ENCODE measurements at regions not wholly inside any gene's neighbourhood (a gene's known extent, or its start where the extent isn't known, plus 50 kb on each side); places are given as distances from the start of the nearest gene placed in this dataset.

DNA sequence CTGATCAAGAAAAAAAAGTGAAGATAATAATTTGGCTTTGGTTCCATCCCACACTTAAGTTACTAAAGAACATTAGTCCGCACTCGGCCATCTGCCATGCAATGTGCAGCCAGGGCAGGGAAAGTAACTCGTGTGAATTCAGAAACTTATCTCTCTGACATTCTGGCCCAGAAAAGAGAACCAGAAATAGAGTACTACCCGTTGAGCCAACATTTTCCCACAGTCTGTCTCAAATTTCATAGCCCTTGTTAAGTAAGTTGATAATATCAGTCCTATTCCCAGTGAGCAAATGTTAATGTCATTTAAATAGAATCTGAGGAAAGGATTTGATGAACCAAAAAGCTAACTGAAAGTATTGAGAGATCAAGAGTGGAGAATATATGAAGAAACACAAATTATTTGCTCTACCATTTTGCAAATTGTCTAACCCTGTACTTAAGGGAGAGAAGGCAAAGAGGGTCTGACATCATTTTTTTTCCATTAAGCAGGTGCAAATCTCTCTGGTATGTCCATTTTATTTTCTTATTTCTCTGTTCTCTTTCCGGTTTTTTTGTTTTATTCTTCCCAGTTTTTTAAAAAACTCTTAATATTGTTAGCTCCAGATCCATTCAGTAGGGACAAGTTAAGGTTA lies 156.3 kb downstream of the NDFIP2 start:
- Histone ChIP-seq H3K27me3 (ENCODE audit: control insufficient read depth, extremely low read depth, insufficient read depth, low read length) (no peaks in the 10 kb centered on the region), H3K36me3 (ENCODE audit: control insufficient read depth in 2 of 2, extremely low read depth in 1 of 2, insufficient read depth in 2 of 2, low read length in 2 of 2) (no peaks in the 10 kb centered on the region), H3K4me1 (ENCODE audit: control insufficient read depth, extremely low read depth, insufficient read depth, low read length) (no peaks in the 10 kb centered on the region), H3K4me3 (ENCODE audit: control insufficient read depth in 2 of 3, extremely low read depth in 1 of 3, insufficient read depth in 2 of 3, low read depth in 1 of 3, low read length in 3 of 3) (no peak overlapping the region), H3K9ac (ENCODE audit: control insufficient read depth, extremely low read depth, insufficient read depth, low read length) (no peak overlapping the region), H3K4me2 (ENCODE audit: control insufficient read depth, extremely low read depth, insufficient read depth, low read depth, low read length) (no peak overlapping the region), H3K79me2 (ENCODE audit: control insufficient read depth, insufficient read depth, low read length) (no peaks in the 10 kb centered on the region), H3K9me1 (ENCODE audit: control insufficient read depth, extremely low read depth, insufficient read depth, low read length) (no peaks in the 10 kb centered on the region), H4K20me1 (ENCODE audit: control insufficient read depth, extremely low read depth, insufficient read depth, low read length) (no peaks in the 10 kb centered on the region), H3K27ac (ENCODE audit: control insufficient read depth, insufficient read depth, low read length) (no peak overlapping the region), H3K9me3 (ENCODE audit: control insufficient read depth, low read depth, low read length) (no peaks in the 10 kb centered on the region), H2AFZ (ENCODE audit: control insufficient read depth, low read length) (peak overlapping the region; percentile 59)
- FAIRE-seq: no peak
- dilution Hi-C loops (cut with MboI; ENCODE audit: extremely low pct_ligation_motif_present, low sequenced_read_pairs): no loop called here
- DNase-seq (ENCODE audit: low read depth, low spot score): no peak
- TF ChIP-seq, protein P1, sequence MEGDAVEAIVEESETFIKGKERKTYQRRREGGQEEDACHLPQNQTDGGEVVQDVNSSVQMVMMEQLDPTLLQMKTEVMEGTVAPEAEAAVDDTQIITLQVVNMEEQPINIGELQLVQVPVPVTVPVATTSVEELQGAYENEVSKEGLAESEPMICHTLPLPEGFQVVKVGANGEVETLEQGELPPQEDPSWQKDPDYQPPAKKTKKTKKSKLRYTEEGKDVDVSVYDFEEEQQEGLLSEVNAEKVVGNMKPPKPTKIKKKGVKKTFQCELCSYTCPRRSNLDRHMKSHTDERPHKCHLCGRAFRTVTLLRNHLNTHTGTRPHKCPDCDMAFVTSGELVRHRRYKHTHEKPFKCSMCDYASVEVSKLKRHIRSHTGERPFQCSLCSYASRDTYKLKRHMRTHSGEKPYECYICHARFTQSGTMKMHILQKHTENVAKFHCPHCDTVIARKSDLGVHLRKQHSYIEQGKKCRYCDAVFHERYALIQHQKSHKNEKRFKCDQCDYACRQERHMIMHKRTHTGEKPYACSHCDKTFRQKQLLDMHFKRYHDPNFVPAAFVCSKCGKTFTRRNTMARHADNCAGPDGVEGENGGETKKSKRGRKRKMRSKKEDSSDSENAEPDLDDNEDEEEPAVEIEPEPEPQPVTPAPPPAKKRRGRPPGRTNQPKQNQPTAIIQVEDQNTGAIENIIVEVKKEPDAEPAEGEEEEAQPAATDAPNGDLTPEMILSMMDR (optimal IDR thresholded peaks at IDR 0.05 in 1 of 3, IDR thresholded peaks at IDR 0.05 in 1 of 3, conservative IDR thresholded peaks at IDR 0.05 in 1 of 3; ENCODE audit: extremely low read depth in 1 of 3, insufficient read depth in 2 of 3, low read length in 3 of 3): no peak
- TF ChIP-seq EZH2 (IDR thresholded peaks at IDR 0.05; ENCODE audit: low read length): no peak

DNA sequence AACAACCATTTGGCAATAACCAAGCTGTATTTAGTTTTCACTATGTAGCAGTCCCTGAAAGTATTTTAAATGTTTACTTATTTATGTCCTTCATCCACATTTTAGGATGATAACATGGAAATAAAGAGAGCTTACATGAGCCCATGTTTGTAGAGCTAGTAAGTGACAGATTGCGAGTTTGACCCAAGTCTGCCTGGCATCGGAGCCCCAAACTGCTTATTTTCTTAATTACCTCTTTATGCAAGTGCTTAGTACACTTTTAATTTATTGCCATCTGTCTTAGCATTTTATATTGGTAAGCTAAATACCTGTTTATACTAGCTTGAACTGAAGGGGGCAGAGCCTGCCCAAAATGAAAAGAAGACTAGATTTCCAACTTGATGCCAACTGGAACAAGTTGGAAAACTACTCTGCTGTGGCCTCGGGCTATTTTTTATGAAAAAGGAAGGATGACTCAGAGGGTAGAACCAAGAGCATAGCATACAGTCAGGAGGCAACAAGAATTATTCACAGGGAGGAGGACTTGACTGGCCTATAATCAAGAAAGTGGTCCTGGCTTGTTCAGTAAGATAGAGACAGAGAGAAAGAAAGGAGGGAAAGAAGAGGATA lies 150.2 kb downstream of the NDFIP2 start:
- H3K9me3 ChIP-seq (ENCODE audit: control insufficient read depth, low read depth, low read length): no peaks in the 10 kb centered on the region
- H3K9me1 ChIP-seq (ENCODE audit: control insufficient read depth, extremely low read depth, insufficient read depth, low read length): no peaks in the 10 kb centered on the region
- no peaks in the 10 kb centered on the region for H3K36me3 ChIP-seq (ENCODE audit: control insufficient read depth in 2 of 2, extremely low read depth in 1 of 2, insufficient read depth in 2 of 2, low read length in 2 of 2)
- no peak overlapping the region for H3K9ac ChIP-seq (ENCODE audit: control insufficient read depth, extremely low read depth, insufficient read depth, low read length)
- H3K79me2 ChIP-seq (ENCODE audit: control insufficient read depth, insufficient read depth, low read length): no peaks in the 10 kb centered on the region
- H3K4me1 ChIP-seq (ENCODE audit: control insufficient read depth, extremely low read depth, insufficient read depth, low read length): peaks cover 12% of the 10 kb centered on the region
- no peaks in the 10 kb centered on the region for H4K20me1 ChIP-seq (ENCODE audit: control insufficient read depth, extremely low read depth, insufficient read depth, low read length)
- no peak overlapping the region for H3K27ac ChIP-seq (ENCODE audit: control insufficient read depth, insufficient read depth, low read length)
- no peak overlapping the region for H3K4me2 ChIP-seq (ENCODE audit: control insufficient read depth, extremely low read depth, insufficient read depth, low read depth, low read length)
- DNase-seq (ENCODE audit: low read depth, low spot score): peak; percentile 97
- TF ChIP-seq, protein P1 (optimal IDR thresholded peaks at IDR 0.05 in 1 of 3, IDR thresholded peaks at IDR 0.05 in 1 of 3, conservative IDR thresholded peaks at IDR 0.05 in 1 of 3; ENCODE audit: extremely low read depth in 1 of 3, insufficient read depth in 2 of 3, low read length in 3 of 3): peak; percentile 29 to 67 (median 30)
- no peak for TF ChIP-seq EZH2 (IDR thresholded peaks at IDR 0.05; ENCODE audit: low read length)
- peak; percentile 93 for FAIRE-seq
- dilution Hi-C loops (cut with MboI; ENCODE audit: extremely low pct_ligation_motif_present, low sequenced_read_pairs): no loop called here
- peak overlapping the region; percentile 0 for H2AFZ ChIP-seq (ENCODE audit: control insufficient read depth, low read length)
- no peak overlapping the region for H3K4me3 ChIP-seq (ENCODE audit: control insufficient read depth in 2 of 3, extremely low read depth in 1 of 3, insufficient read depth in 2 of 3, low read depth in 1 of 3, low read length in 3 of 3)
- H3K27me3 ChIP-seq (ENCODE audit: control insufficient read depth, extremely low read depth, insufficient read depth, low read length): no peaks in the 10 kb centered on the region

Measured in keratinocyte (primary cell).